Skeletal muscle cell (primary cell): ENCODE measurements at regions not wholly inside any gene's neighbourhood (a gene's known extent, or its start where the extent isn't known, plus 50 kb on each side); places are given as distances from the start of the nearest gene placed in this dataset.

Experiments
- DNase-seq: peaks from one replicate; pipeline ENCODE4 v3.0.0-alpha.2; 2010; ENCODE audit warnings: low read depth
- H3K4me3 ChIP-seq: 2 replicates; pipeline ENCODE4 v1.5.1; 2011; ENCODE audit warnings: low read depth, mild to moderate bottlenecking, control low read depth, low read length, moderate library complexity

DNA sequence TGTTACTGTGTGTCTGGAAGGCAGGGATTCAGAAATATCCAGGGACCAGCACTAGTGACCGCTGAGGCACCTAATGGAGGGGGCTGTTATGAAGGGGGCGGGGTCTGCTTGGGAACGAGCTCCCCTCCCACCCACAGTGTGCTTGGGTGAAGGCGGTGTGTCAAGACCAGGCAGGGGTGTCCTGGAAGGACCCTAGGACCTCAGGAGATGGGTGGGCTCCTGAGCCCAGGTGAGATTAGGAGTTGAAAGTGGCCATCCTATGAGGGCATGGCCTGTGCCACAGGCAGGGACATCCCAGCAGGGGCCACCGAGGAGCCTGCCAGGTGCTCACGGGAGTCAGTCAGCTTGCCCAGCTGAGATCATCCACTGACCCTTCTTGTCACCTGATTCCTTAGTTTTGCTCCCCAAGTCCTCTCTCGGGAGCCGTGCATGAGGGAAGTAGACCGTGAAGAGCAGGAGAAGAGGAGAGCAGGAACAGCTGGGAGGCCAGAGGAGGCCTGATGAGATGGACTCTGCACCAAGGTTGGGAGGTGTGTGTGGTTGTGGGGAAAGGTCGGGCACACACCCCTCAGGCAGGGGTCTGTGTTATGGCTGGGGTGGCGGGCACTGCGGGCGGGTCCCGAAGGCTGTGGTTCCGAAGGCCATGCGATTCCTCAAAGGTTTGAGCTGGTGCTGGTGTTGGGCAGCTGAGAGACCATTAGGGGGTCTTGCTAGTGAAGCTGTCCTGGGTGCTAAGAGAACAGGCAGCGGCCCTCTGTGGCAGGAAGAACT, 180.9 kb upstream of the HS6ST1 start:
- H3K4me3 ChIP-seq = no peak overlapping the region
- DNase-seq = no peak

DNA sequence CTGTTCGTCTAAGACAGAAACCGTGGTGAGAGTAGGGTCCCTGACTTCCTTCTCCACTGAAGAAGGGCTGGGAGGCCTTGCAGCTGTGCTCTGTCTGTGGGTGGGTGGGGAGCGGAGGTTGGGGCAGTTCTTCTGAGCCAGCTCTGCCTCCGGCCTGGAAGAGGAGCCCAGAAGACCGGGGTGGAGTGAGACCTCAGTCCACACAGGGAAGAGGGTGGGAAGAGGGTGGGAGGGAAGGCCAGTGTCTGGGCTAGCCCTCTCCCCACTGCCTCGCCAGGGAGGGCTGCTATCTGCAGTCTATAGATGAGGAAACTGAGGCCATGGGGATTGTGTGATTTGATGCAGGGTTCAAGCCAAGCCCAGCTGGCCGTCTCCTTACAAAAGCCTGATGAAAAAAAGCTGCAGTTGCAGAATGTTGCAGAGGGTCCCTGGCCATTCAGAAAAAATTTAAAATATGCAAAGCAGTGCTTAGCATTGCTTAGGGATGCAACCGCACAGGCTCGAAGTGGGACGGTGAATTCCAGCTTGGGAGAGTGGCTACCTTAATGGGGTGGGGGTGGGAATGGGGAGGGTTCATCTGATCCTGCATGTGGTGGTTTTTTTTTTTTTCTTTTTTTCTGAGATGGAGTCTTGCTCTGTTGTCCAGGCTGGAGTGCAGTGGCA, 181.6 kb upstream of the HS6ST1 start:
- no peak overlapping the region for H3K4me3 ChIP-seq
- DNase-seq = no peak

DNA sequence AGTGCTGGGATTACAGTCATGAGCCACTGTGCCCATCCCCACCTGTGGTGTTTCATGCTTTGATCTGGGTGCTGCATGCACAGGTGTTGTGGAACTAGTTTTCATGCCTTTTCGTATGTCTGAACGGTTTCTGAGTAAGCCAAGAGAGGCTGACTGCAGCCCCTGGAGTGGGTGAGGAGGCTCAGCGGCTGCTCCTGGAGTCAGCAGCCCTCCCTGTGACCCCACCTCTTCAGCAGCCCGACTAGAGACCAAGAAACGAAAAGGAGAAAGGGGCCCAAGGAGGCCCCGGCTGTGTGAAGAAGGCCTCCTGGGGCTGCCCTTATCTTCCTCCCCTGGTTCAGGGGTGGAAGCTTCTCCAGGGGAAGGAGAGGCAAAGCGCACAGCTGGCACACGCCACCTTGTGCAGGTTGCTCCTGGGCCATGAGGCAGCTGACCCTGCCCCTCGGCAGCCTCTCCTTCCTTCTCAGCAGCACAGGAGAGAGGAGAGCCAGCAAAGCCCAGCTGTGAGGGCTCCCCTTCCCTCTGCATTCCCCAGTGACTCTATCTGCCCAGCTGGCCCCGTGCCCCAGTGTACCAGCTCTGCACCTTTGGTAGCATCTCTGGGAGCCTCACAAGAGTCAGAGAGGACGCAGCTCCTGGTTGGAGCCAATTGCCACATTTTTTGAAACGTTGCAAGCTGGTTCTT, 182.5 kb upstream of the HS6ST1 start:
- no peak for DNase-seq
- no peak overlapping the region for H3K4me3 ChIP-seq

DNA sequence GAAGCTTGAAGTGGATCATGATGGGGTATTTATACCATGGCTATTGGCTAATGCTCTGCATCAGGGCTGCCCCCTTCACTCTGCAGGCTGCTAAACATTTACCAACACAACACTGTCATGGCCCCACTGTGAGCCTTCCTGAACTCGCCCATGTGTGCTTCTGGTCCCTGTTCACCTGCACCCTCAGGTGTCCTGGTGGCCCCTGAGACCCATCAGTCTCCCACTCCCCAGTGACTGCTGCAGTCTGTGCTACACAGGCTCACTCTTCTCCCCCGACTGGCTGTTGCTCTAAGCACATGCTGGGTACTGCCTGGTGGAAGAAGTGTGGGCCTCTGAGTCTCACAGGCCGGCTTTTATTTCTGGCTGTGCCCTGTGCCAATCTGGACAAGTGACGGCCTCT, 183.0 kb upstream of the HS6ST1 start:
- no peak overlapping the region for H3K4me3 ChIP-seq
- no peak for DNase-seq

DNA sequence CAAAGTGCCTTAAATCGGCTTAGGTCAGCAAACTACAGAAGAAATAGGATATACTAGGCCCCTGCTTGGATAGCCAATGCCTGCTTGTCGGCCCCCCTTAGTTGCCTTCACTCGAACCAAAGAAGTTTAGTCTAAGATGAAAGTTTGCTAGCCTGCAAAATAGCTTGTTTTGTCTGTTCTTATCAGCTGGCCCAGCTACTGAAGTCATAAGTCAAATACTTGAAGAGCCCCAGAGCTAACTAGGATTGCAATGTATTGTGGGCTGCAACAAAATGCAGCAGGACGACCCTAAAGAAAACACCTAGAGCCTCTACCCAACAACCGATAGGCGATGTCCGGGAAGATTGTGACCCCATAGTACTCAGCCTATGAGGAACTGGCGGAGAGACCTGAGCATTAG, 183.5 kb upstream of the HS6ST1 start:
- H3K4me3 ChIP-seq = no peak overlapping the region
- no peak for DNase-seq

DNA sequence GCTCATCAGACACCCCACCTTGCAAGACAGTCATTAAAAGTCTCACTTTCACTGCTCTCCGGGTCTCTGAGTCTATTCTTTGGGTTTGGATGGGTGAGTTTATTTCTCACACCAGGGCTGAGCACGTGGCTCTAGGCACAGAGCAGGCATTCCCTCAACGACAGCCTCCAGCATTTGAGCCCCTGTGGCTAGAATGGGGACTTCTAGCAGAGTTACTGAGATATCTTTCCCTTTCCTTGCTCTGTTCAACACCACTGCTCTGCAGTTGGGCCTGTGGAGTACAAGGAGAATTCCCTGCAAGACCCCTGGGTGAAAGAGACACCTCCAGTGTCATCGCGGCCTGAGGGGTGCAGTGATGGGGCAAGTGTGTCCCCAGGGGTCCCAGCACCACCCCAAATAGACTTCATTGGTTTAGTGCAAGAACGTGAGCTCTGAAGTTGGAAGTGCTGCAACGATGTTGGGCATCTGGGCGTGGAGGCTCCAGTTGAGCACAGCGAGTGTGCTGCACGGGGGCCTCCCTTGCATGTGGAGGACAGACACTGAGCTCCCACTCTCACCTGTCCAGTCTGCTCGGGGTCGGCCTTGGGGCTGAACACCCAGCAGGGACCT, 184.1 kb upstream of the HS6ST1 start:
- no peak overlapping the region for H3K4me3 ChIP-seq
- DNase-seq = no peak

DNA sequence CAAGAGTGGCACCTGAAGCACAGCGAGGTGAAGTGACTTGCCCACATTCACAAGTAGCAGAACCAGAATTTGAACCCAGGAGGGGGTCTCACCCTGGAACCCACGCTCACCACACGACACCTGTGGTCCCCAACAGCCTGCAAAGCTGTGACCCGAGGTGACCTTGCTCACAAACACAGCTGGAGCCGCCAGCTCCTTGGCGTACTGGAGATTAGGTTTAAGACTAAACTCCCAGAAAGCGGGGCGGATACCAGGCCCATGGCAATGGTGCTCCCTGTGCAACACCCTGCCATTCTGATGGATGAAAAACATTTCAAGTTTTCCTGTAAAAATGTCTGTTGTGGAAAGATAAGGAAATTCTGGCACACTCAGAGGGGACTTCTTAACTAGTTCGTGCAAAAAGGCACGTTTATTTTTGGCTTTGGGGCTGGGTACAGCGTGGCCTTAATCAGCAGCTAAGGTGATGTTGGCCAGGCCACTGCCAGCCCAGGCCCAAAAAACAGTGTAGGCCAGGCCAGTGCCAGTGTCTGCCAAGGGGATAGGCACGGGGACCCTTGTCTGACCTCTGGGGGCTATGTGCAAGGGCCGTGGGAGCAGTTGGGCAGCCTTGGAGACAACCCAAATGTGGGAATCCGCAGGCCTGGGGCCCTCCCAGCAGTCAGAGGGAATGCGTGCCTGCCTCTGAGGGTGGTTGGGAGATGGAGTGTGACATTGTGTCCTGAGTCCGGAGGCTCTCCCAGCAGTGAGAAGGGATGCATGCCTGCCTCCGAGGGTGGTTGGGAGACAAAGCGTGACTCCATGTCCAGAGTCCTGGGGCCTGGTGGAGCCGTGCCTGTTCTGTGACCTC, 185.0 kb upstream of the HS6ST1 start:
- H3K4me3 ChIP-seq = no peak overlapping the region
- no peak for DNase-seq

DNA sequence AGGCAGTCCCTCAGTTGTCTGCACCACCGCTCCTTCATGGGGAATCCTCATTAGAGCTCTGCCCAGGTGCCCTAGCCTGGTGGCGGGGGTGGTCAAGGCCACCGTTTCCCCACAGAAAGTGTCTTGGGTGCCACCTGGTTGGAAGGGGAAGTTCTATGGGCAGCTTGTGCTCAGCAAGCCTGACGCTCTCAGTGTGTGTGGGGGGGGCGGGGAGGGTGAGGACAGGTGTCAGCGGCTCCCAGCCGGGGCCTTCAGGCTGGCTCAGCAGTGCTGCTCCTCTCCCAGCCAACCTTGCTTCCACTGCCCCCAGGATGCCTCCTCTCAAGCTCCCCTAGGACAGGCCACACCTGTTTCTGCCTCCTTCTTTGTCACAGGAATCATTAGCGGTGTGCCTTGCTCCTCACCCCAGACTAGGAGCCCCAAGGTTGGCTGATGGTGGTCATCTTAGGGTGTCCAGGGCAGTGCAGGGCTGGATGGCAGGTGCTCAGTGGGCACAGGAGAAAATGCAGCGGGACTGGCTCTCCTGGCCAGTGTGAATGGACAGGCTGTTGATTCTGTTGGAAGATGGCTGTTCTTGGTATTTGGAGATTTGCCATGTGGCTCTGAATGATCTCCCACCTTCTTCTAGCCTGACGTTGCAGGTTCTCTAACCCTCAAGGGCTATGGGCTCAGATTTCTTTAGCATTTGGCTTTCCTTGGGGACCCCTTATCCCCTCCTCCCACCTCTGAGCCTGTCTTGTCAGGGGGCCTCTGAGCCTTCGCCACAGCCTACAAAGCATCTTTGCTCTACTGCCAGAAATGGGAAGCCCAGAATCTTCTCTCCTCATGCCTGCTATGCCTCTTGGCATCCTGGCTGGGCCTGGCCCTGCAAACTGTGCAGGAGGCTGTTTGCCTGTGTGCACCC, 185.8 kb upstream of the HS6ST1 start:
- H3K4me3 ChIP-seq = no peak overlapping the region
- no peak for DNase-seq

DNA sequence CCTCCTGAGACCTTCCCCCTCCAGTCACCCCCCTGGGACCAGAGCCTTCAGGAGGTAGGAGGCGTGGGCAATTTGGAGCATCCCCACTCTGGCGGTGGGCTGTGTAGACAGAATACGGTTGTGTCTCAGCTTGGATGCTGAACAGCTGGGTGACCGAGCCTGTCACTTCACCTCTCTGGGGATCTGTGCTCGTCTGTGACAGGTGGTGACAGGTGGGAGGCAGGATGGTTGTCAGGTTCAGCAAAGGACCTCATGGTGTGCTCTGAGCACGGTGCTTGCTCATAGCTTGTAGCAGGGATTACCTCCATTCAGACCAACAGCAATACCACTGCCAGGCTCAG, 186.5 kb upstream of the HS6ST1 start:
- DNase-seq = no peak
- no peak overlapping the region for H3K4me3 ChIP-seq

DNA sequence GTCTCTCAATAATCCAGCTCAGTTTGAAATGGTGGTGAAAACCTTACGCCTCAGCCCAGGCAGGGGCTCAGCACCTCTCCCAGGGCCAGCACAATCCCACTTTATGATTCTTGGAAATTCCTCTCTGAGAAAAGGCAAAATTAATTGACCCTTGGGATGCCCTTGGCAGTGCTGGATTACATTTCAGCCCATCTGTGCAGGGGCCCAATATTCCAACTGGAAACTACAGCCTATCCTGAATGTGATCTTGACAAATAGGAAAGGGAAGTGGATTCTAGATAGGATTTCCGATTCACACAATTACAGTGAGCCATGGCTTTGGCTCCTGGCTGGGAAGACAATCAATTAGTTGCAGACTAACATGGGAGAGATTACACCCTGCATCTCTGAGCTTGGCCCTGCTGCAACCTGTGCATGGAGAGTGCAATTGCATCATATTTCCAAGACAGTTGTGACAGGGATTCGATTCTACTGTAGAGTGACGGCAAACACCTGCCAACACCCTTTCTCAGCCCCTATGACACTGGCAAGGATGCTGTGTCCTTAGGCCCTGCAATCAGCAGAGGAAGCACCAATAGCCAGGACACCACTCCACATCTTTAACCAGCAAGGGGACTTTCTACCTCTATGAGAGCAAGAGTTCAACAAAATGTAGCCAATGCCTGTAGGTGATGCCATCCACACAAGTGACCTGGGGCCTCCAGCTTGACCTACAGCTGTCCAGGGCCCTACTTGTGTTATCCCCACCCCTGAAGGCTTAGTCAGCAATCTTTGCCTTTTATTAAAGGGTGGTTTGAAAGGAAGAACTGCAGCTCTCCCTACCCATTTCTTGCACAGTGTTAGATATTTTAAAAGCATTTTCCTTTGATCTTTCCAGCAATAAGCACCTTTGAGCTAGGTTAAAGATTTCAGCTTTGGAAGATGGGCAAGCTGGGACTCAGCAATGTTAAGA, 187.2 kb upstream of the HS6ST1 start:
- DNase-seq = no peak
- no peak overlapping the region for H3K4me3 ChIP-seq

DNA sequence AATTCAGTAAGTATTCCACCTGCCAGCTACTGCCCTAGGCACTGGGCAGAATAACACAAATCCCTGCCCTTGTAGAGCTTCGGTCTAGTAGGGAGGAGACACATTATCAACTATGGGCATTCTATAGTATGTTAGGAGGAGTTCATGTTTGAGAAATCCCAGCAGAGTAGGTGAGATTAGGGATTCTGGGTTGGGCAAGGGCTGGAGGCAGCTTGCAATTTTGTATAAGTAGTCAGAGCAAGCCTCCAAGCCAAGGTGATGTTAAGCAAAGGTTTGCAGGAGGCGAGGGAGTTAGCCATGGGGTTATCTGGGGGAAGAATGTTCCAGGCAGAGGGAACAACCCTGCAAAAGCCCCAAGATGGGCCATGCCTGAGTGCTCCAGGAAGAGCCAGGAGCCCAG, 187.9 kb upstream of the HS6ST1 start:
- H3K4me3 ChIP-seq = no peak overlapping the region
- DNase-seq = no peak

DNA sequence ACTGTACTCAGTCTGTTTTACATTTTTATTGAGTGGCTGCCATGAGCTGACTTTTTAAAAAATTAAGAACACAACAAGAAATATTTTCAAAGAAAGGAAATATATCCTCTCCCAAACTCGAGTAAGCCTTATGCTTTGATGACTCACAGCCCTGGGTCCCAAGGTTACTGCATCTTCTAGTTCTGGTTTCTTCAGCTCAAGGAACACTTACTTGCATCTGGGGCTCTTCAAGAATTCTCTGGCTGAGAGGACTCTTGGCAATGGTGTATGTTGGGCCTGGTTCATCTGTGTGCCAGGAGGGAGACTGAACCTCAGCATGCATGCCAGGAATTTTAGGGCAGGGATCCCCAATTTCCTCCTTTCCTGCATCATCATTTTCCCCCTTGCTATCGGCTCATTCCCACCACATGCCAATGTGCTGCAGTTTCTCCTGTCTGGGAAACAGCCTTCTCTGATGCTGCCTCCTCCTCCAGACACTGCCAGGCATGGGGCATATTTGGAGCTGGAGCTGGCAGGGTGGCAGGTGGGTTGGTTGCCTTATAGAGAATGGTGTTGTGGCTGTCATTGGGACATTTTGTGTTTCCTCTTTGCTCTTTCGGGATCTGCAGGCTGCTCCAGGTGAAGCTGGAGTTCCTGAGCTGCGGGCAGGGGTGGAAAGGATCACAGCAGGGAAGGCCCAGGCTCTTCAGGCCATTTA, 192.2 kb upstream of the HS6ST1 start:
- peak; percentile 7 for DNase-seq

DNA sequence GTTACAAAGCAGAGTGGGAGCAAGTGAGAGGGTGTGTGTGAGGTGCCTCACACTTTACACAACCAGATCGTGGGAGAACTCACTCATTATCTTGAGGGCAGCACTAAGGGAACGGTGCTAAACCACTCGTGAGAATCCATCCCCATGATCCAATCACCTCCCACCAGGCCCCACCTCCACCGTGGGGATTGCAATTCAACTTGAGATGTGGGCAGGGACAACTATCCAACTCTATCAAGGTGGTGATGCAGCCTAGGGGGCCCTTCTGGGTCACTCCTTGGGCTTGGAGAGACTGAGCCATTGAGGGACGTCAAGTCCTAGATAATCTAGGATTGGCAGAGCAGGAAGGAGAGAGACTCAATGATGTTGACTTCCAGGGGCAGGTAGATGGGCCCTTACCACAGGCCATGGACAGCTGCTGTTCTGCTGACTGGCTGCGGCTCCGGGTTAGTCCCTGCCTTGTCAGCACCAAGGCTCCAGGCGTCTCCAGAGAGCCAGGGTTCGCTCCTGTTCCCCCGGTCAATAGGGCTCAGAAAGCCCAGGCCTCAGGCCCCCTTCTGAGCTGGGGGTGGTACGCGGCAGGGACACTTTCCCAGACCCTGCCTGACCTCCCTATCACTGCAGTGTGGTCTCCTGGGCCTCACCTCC, 193.2 kb upstream of the HS6ST1 start:
- DNase-seq = no peak
- no peak overlapping the region for H3K4me3 ChIP-seq

More for the DNA sequence above, 192.2 kb upstream of the HS6ST1 start:
- no peak overlapping the region for H3K4me3 ChIP-seq

DNA sequence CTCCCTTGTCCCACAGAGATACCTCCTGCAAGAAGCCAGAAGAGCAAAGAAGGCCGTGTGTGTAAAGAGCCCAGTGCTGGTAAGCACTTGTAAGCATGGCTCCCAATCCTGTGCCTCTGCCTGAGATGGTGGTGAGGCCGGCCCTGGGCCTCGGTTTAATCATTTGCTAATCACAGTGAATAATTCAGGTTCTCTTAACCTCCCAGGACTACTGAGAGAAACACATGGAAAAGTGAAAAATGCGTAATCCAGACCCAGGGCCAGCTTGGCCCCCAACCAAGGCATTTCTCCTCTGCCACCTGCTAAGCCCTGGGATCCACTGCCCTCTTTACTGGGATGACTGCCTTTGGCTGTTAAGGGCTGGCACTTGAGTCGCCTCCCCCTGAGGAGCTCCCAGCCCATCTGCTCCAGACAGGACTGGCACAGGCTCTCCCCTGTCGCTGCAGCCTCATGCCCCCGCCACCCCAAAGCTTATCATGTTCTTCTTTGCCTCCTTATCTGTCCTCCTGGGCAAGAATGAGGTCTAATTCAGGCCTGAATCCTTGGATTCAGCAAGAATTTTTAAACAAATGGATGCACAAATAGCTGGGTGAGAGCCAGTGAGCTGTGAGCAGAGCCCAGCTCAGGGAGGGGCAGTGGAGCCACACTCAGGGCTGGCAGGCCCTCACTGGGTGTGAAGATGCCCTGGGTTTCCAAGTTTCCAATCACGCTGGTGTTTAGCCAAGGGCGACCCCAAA, 193.9 kb upstream of the HS6ST1 start:
- no peak for DNase-seq
- H3K4me3 ChIP-seq = no peak overlapping the region

DNA sequence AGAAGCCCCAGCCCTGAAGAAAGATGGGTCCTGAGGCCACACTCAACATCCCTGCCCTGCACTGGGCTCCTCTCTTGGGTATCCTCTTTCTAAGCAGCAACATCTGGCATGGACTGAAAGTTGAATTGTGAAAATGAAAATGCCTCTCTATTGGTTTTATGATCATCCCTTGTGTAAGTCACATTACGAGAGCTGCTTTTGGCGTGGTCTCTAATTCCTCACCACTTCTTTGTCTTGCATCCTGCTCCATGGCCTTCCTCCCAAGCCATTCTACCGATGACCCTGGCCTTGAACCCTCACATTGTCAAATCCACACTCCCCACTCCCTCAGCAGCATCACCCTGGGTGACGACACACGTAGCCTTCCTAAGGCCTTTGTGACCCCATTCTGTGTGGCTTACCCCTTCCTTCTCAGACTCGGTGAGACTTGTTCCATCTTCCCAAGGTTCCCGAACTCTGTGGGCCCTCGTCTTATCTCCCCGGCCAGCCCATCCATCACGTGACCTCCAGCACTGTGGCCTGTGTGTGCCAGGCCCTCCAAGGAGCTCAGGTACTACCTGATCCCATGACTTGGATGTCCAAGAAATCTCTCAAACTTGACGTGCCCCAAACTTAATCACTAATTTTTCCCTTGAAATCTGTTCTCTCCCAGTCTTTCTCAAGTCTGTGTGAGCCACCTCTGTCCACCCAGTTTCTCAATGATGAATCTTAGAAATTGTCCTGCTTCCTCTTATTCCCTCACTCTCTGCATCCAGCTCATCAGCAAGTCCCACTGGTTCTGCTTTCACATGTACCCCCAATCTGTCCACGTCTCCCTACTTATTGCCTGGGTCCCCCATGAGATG, 194.7 kb upstream of the HS6ST1 start:
- DNase-seq = no peak
- H3K4me3 ChIP-seq = no peak overlapping the region
